ENCODE measurements at regions not wholly inside any gene's neighbourhood (a gene's known extent, or its start where the extent isn't known, plus 50 kb on each side); places are given as distances from the start of the nearest gene placed in this dataset.

DNA sequence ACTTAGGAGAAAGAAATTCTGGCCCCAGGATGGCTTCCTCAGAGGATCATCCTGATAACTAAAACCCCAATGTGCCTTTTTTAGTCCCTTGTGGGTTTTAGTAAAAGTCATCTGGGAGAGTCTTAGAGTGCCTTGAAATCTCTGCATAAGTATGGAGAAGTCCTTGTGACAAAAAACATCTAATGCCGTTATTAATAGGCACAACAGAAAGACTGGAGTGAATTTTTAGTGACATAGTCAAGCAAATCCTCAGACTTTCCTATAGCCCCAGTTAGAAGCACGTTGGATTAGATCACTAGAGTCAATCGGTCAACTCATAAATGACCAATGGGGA, 108.2 kb upstream of the MPDZ start:
- Mint-ChIP-seq H3K4me1 (no peaks in the 10 kb centered on the region), H3K36me3 (ENCODE audit: insufficient read depth) (no peaks in the 10 kb centered on the region), H3K27ac (ENCODE audit: low read depth) (no peak overlapping the region), H3K4me3 (no peak overlapping the region), H3K27me3 (no peaks in the 10 kb centered on the region), H3K9me3 (peaks cover 40% of the 10 kb centered on the region)
- DNase-seq (ENCODE audit: low spot score in 2 of 2) (no peak), ATAC-seq (replicated peaks; ENCODE audit: extremely low read depth, poor library complexity, severe bottlenecking) (no peak)

DNA sequence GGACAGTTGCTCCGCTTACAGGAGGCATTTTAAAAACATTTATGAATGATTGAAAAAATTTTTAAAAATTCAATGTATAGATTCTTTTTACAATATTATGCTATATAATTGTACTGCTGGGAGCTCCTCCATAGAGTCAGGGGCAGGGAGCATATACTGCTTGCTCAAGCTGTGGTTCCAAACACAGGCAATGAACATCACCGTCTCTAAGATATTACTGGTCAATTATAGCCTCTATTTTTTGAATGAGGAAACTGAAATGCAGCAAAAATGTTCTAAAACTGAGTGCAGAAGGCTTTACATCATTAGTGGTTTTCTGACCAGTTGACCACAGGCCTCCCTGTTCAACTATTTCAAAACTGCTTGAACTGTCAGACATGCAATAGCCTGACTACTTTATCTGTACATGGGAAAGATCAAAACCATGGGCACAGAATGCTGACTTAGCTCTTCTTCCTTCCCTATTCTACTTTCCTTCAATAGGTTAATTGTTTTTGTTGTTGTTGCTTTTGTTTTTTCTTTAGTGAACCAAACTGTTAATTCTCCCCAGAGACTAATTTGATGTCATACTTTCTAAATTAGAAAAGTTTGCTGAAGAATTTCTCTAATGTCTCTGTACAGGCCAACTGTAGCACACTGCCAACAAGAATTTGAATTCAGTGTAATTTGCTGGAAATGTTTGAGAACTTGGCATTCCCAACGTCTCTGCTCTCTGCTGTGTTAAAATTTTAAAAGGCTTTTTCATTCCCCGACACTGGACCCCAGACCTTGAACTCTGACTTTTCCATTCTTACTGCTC, 107.6 kb upstream of the MPDZ start:
- peaks cover 40% of the 10 kb centered on the region for H3K9me3 Mint-ChIP-seq
- no peaks in the 10 kb centered on the region for H3K4me1 Mint-ChIP-seq
- DNase-seq (ENCODE audit: low spot score in 2 of 2), result no peak
- H3K4me3 Mint-ChIP-seq, result no peak overlapping the region
- no peak overlapping the region for H3K27ac Mint-ChIP-seq (ENCODE audit: low read depth)
- no peak for ATAC-seq (replicated peaks; ENCODE audit: extremely low read depth, poor library complexity, severe bottlenecking)
- H3K36me3 Mint-ChIP-seq (ENCODE audit: insufficient read depth), result no peaks in the 10 kb centered on the region
- H3K27me3 Mint-ChIP-seq, result no peaks in the 10 kb centered on the region

DNA sequence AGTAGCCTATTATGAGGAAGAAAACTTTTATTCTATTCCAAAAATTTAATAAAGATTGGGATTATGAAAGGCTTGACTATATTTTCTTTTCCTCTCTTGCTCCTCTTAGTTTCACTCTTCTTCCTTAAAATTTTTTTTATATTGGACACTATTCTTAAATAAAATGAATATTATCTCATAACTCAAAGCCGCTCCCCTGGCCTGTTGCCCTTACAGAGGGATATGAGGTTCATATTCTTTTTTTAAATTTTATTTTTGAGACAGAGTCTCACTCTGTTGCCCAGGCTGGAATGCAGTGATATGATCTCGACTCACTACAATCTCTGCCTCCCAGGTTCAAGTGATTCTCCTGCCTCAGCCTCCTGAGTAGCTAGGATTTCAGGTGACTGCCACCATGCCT, 106.8 kb upstream of the MPDZ start:
- Mint-ChIP-seq H3K4me1 (no peaks in the 10 kb centered on the region), H3K36me3 (ENCODE audit: insufficient read depth) (no peaks in the 10 kb centered on the region), H3K27me3 (no peaks in the 10 kb centered on the region), H3K27ac (ENCODE audit: low read depth) (no peak overlapping the region), H3K9me3 (peaks cover 33% of the 10 kb centered on the region), H3K4me3 (no peak overlapping the region)
- ATAC-seq (replicated peaks; ENCODE audit: extremely low read depth, poor library complexity, severe bottlenecking), result no peak
- no peak for DNase-seq (ENCODE audit: low spot score in 2 of 2)

DNA sequence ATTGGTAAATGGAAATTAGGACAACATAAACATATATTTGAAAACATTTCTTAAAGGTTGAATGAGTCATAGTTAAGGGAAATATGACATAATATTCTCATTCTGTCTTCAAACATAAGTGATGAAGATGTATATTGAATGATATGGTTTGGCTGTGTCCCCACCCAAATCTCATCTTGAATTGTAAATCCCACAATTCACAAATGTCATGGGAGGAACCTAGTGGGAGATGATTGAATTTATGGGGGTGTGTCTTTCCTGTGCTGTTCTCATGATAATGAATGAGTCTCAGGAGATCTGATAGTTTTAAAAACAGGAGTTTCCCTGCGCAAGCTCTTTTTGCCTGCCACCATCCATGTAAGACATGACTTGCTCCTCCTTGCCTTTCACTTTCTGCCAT, 104.4 kb upstream of the MPDZ start:
- Mint-ChIP-seq H3K27ac (ENCODE audit: low read depth) (no peak overlapping the region), H3K4me3 (no peak overlapping the region), H3K27me3 (no peaks in the 10 kb centered on the region), H3K9me3 (peaks cover 22% of the 10 kb centered on the region), H3K36me3 (ENCODE audit: insufficient read depth) (no peaks in the 10 kb centered on the region), H3K4me1 (no peaks in the 10 kb centered on the region)
- DNase-seq (ENCODE audit: low spot score in 2 of 2) (no peak), ATAC-seq (replicated peaks; ENCODE audit: extremely low read depth, poor library complexity, severe bottlenecking) (no peak)

DNA sequence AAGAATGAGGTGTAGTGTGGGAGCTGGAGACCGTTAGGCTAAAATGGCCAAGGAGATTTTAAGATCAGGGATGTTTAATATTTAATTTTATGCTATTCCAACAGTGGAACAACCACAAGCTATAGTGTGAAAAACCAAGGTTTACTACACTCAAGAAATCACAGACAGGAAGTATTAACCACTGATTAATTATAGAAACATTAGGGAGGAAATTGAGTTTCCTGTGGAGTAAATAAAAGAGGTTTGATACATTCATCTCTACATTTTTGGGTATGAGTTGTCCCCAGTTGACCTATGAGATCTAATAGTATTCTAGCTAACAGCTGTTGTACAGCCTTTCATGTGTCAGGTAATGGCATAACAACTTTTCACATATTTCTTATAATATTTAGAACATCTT, 103.7 kb upstream of the MPDZ start:
- Mint-ChIP-seq H3K27me3 (no peaks in the 10 kb centered on the region), H3K4me3 (no peak overlapping the region), H3K4me1 (no peaks in the 10 kb centered on the region), H3K27ac (ENCODE audit: low read depth) (no peak overlapping the region), H3K9me3 (peaks cover 22% of the 10 kb centered on the region), H3K36me3 (ENCODE audit: insufficient read depth) (no peaks in the 10 kb centered on the region)
- ATAC-seq (replicated peaks; ENCODE audit: extremely low read depth, poor library complexity, severe bottlenecking), result no peak
- DNase-seq (ENCODE audit: low spot score in 2 of 2), result no peak

DNA sequence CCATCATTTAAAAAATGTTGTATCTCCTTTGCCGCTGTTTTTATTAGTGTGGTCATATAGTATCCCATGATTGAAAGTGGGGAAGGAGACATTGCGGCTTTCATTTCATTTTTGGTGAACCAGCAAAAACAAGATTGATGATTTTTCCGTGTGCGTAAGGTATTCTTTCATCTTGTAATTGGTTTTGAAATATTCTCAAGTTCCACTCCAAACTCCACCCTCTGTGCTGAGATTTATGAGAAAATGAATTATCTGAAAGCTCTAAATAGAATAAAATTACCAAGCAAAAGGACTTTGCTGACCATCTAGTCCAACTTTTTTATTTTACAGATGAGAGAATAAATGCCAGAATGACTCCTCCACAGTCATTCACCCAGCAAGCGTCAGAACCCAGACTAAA, 103.1 kb upstream of the MPDZ start:
- Mint-ChIP-seq H3K36me3 (ENCODE audit: insufficient read depth) (no peaks in the 10 kb centered on the region), H3K27ac (ENCODE audit: low read depth) (no peak overlapping the region), H3K4me3 (no peak overlapping the region), H3K9me3 (peaks cover 20% of the 10 kb centered on the region), H3K27me3 (no peaks in the 10 kb centered on the region), H3K4me1 (no peaks in the 10 kb centered on the region)
- no peak for ATAC-seq (replicated peaks; ENCODE audit: extremely low read depth, poor library complexity, severe bottlenecking)
- DNase-seq (ENCODE audit: low spot score in 2 of 2), result no peak

DNA sequence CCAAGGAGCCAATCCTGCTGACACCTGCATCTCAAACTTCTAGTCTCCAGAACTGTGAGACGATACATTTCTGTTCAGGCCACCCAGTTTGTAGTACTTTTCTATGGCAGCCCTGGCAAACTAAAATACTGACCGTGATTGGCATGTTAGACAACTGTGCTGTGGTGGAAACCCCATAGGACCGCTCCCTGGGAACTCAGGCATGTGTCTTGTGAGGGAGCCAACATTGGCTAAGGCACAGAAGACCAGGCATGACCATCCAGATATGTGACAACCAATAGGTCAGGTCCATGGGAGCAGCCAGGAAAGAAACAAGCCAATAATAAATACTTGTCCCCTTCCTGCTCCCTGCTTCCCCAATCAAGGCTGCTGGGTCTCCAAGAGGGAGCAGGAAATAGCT, 101.4 kb upstream of the MPDZ start:
- H3K9me3 Mint-ChIP-seq, result peaks cover 17% of the 10 kb centered on the region
- DNase-seq (ENCODE audit: low spot score in 2 of 2) (no peak), ATAC-seq (replicated peaks; ENCODE audit: extremely low read depth, poor library complexity, severe bottlenecking) (no peak)
- no peaks in the 10 kb centered on the region for H3K36me3 Mint-ChIP-seq (ENCODE audit: insufficient read depth)
- no peaks in the 10 kb centered on the region for H3K4me1 Mint-ChIP-seq
- no peak overlapping the region for H3K4me3 Mint-ChIP-seq
- no peaks in the 10 kb centered on the region for H3K27me3 Mint-ChIP-seq
- no peak overlapping the region for H3K27ac Mint-ChIP-seq (ENCODE audit: low read depth)

DNA sequence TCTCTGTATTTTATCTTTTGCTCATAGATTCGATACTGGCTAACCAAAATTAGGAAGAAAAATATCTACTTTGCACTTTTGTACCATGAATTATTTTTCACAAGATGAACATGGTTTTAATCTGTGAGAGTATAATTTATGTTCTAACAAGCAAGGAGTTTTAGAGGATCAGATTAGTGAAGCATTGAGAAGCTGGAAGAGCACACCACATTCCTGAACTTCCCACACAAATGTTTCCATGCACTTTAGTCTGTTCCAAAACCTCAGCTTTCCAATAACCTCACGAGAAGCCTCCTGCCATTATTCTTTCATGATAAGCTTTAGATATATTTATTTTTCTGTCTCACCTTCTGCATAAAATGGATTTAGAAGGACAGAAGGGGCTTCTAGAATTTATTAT, 98.7 kb upstream of the MPDZ start:
- no peaks in the 10 kb centered on the region for H3K4me1 Mint-ChIP-seq
- H3K36me3 Mint-ChIP-seq (ENCODE audit: insufficient read depth), result no peaks in the 10 kb centered on the region
- H3K9me3 Mint-ChIP-seq, result peaks cover 12% of the 10 kb centered on the region
- DNase-seq (ENCODE audit: low spot score in 2 of 2), result no peak
- no peak overlapping the region for H3K27ac Mint-ChIP-seq (ENCODE audit: low read depth)
- no peak overlapping the region for H3K4me3 Mint-ChIP-seq
- ATAC-seq (replicated peaks; ENCODE audit: extremely low read depth, poor library complexity, severe bottlenecking), result no peak
- no peaks in the 10 kb centered on the region for H3K27me3 Mint-ChIP-seq

DNA sequence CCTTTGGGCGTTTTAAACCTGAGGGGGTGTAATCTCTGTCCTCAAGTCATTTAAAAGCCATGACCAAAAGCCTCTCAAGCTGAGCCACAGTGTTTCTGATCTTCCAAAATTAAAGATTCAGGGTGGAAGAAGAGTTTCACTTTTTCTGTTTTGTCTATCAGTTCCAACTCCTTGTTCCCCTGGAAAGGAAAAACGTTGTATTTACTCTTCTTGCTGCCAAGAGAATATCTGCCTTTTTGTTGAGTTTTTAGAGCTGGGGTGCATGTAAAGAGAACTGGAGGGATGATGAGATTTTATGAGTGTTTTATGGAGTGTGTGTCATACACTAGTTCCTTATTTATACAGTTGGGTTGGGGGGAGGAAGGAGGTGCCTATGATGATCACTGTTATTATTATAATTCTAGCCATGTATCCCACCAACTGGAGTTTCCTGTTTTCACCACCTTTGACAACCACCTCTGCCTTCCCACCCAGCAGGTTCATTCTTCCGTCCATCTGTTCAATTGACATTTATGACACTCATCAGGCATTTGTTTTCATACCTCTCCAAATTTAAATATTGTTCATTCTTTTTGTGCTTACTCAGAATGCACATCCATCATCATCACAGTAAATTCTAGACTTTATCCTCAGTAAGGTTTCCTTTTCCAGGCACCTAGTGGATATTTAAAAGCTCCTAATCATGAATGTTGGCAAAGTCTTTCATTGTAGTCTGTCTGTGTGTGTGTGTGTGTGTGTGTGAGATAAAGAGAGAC, 97.9 kb upstream of the MPDZ start:
- no peak overlapping the region for H3K27ac Mint-ChIP-seq (ENCODE audit: low read depth)
- H3K4me1 Mint-ChIP-seq, result no peaks in the 10 kb centered on the region
- no peak for DNase-seq (ENCODE audit: low spot score in 2 of 2)
- H3K36me3 Mint-ChIP-seq (ENCODE audit: insufficient read depth), result no peaks in the 10 kb centered on the region
- H3K4me3 Mint-ChIP-seq, result no peak overlapping the region
- no peak for ATAC-seq (replicated peaks; ENCODE audit: extremely low read depth, poor library complexity, severe bottlenecking)
- H3K27me3 Mint-ChIP-seq, result no peaks in the 10 kb centered on the region
- peaks cover 12% of the 10 kb centered on the region for H3K9me3 Mint-ChIP-seq

DNA sequence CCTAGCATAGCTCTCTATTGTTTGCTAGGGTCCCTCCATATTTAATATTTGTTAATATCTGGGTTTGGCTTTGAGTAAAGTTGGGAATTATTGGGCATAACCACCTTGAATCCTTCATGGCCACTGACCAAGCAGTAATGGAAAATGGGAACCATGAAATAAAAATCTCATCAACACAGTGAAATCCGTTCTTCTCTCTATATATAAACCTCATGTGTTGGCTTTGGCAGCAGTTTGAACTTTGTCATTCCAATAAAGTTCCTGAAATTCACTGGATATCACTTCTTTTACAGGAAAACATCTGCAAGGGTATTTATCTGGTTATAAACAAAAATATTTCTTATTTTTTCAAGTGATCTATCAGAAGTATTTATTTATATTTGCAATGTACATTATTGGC, 93.0 kb upstream of the MPDZ start:
- Mint-ChIP-seq H3K9me3 (peaks cover 6% of the 10 kb centered on the region), H3K4me1 (no peaks in the 10 kb centered on the region), H3K4me3 (no peak overlapping the region), H3K27me3 (no peaks in the 10 kb centered on the region), H3K36me3 (ENCODE audit: insufficient read depth) (no peaks in the 10 kb centered on the region), H3K27ac (ENCODE audit: low read depth) (no peak overlapping the region)
- ATAC-seq (replicated peaks; ENCODE audit: extremely low read depth, poor library complexity, severe bottlenecking) (no peak), DNase-seq (ENCODE audit: low spot score in 2 of 2) (no peak)

DNA sequence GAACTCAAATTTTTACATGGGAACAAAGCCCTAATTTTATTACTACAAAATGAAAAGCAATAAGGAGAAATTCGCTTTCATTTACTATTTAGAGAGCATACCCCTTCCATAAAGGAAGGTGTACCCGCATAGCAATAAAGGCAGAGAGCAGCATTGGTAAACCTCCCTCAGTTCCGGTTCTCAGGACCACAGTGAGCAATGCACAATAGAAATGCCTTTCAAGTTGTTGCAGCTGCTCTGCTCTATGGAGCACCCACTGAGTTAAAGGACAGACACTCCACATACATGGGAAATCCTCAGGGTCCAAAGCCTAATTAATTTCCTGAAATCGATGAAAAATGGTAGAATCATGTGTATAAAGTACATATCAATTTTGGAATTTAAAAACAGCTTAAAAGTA, 89.9 kb upstream of the MPDZ start:
- no peaks in the 10 kb centered on the region for H3K9me3 Mint-ChIP-seq
- H3K27me3 Mint-ChIP-seq, result no peaks in the 10 kb centered on the region
- H3K4me1 Mint-ChIP-seq, result no peaks in the 10 kb centered on the region
- H3K27ac Mint-ChIP-seq (ENCODE audit: low read depth), result no peak overlapping the region
- H3K36me3 Mint-ChIP-seq (ENCODE audit: insufficient read depth), result no peaks in the 10 kb centered on the region
- H3K4me3 Mint-ChIP-seq, result no peak overlapping the region
- no peak for DNase-seq (ENCODE audit: low spot score in 2 of 2)
- ATAC-seq (replicated peaks; ENCODE audit: extremely low read depth, poor library complexity, severe bottlenecking), result no peak

DNA sequence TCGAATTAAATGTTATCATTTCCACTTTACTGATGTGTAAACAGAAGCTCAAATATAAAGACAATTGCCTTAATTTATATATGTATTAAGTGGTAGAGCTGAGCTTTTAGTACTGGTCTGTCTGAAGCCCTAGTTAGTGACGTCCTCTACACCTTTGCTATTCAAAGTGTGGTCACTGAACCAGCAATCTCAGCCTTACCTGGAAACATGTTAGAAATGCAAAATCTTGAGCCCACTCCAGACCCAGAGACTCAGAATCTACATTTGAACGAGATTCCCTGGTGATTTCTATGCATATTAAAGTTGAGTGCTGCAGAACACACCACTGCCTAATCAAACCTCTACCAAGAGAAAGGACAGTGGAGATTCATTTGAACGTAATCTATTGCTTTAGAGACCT, 88.3 kb upstream of the MPDZ start:
- H3K36me3 Mint-ChIP-seq (ENCODE audit: insufficient read depth), result no peaks in the 10 kb centered on the region
- ATAC-seq (replicated peaks; ENCODE audit: extremely low read depth, poor library complexity, severe bottlenecking), result no peak
- H3K4me3 Mint-ChIP-seq, result no peak overlapping the region
- no peaks in the 10 kb centered on the region for H3K9me3 Mint-ChIP-seq
- DNase-seq (ENCODE audit: low spot score in 2 of 2), result no peak
- no peaks in the 10 kb centered on the region for H3K4me1 Mint-ChIP-seq
- no peak overlapping the region for H3K27ac Mint-ChIP-seq (ENCODE audit: low read depth)
- no peaks in the 10 kb centered on the region for H3K27me3 Mint-ChIP-seq

DNA sequence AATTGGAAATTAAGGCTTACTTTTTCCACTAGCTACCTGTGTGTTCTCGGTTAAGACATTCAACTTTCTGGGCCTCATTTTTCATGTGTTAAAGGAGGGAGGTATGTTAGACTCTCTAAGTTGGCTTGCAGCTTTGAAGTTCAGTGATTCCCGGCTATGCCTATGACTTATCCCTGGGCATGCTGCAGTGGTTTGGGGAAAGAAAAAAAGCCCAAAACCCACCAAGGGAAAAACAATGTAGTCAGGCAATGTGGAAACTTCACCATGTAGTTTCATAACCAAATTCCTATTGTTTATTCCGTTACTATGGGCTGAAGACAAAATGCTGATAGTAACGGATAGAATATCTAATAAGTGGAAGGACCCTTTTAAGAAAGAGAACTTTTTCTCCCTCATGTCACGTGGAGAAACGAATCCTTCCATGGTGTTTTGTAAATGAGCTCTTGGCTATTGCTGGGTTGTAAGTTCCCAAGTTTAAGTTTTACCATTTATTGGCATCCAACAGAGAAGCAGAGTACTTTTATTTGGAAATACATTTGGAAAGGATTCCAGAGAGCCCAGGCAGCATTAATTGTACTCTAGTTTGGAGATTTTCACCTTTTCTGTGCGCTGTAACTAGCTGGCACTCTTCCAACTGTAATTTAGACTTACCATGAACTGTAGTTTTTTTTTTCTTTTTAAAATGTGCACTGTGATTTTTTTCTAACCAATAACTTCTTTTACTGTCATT, 84.9 kb upstream of the MPDZ start:
- no peak for DNase-seq (ENCODE audit: low spot score in 2 of 2)
- Mint-ChIP-seq H3K4me3 (no peak overlapping the region), H3K9me3 (no peaks in the 10 kb centered on the region), H3K4me1 (no peaks in the 10 kb centered on the region), H3K27ac (ENCODE audit: low read depth) (no peak overlapping the region), H3K36me3 (ENCODE audit: insufficient read depth) (no peaks in the 10 kb centered on the region), H3K27me3 (no peaks in the 10 kb centered on the region)
- no peak for ATAC-seq (replicated peaks; ENCODE audit: extremely low read depth, poor library complexity, severe bottlenecking)
